SK-N-SH (cell line): ENCODE measurements at regions not wholly inside any gene's neighbourhood (a gene's known extent, or its start where the extent isn't known, plus 50 kb on each side); places are given as distances from the start of the nearest gene placed in this dataset.

ENCODE experiments used
- CHD2 ChIP-seq: fragments of 150-350 bp; IDR thresholded peaks from 2 replicates; pipeline ENCODE4 v1.6.1; 2018; ENCODE audit warnings: low read length; ENCODE audit not compliant: partially characterized antibody
- FOXM1 ChIP-seq: IDR thresholded peaks from 2 replicates; pipeline ENCODE4 v1.4.0; 2012; ENCODE audit warnings: low read depth, mild to moderate bottlenecking
- GABPA ChIP-seq: IDR thresholded peaks from 2 replicates; pipeline ENCODE4 v1.4.0; 2012; ENCODE audit warnings: low read depth, mild to moderate bottlenecking
- JUND ChIP-seq: IDR thresholded peaks from 2 replicates; pipeline ENCODE4 v1.4.0; 2012
- POLR2AphosphoS5 ChIP-seq: IDR thresholded peaks from 2 replicates; pipeline ENCODE4 v1.6.1; 2012; ENCODE audit warnings: low read depth, low read length
- RAD21 ChIP-seq: IDR thresholded peaks from 2 replicates; pipeline ENCODE4 v1.6.1; 2012; ENCODE audit warnings: mild to moderate bottlenecking, low read length
- SMC3 ChIP-seq: IDR thresholded peaks from 2 replicates; pipeline ENCODE4 v1.6.1; 2012; ENCODE audit warnings: low read depth, low read length, improper control_type of control experiment
- TCF12 ChIP-seq: IDR thresholded peaks from 2 replicates; pipeline ENCODE4 v1.4.0; 2012
- YY1 ChIP-seq: IDR thresholded peaks from 2 replicates; pipeline ENCODE4 v1.4.0; 2012; ENCODE audit warnings: low read depth, mild to moderate bottlenecking
- TF ChIP-seq, protein P1 (sequence below): IDR thresholded peaks from 2 replicates; pipeline ENCODE4 v1.4.0; 2012; ENCODE audit warnings: low read depth, borderline replicate concordance
- TF ChIP-seq, protein P2 (sequence below): fragments of 200-600 bp; sonication (generic); IDR thresholded peaks from 2 replicates; pipeline ENCODE4 v1.6.1; 2017; ENCODE audit warnings: antibody characterized with exemption, mild to moderate bottlenecking, moderate library complexity
- TF ChIP-seq, protein P3 (sequence below): IDR thresholded peaks from 2 replicates; pipeline ENCODE4 v1.4.0; 2012; ENCODE audit warnings: low read depth

DNA sequence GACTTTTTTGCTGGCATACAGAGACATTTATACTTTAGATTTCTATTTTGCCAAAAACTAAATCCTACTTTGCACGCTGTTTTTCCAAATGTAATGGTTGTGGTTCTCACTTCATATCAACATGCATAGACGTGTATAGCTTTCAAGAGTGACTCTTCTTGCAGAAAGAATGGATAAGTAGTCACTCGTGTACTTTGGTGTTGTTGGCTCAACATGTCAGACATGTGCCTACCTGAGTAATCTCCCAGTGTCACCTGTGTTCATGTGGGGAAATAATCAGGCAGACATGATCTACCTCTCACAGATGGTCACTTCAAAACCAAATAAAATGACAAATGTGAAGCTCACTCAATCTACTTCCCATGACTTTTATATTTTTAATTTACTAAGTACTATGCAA, 73.1 kb downstream of the GPR88 start:
- TF ChIP-seq, protein P1, sequence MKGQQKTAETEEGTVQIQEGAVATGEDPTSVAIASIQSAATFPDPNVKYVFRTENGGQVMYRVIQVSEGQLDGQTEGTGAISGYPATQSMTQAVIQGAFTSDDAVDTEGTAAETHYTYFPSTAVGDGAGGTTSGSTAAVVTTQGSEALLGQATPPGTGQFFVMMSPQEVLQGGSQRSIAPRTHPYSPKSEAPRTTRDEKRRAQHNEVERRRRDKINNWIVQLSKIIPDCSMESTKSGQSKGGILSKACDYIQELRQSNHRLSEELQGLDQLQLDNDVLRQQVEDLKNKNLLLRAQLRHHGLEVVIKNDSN = no peak
- no peak for TF ChIP-seq POLR2AphosphoS5
- TF ChIP-seq, protein P2, sequence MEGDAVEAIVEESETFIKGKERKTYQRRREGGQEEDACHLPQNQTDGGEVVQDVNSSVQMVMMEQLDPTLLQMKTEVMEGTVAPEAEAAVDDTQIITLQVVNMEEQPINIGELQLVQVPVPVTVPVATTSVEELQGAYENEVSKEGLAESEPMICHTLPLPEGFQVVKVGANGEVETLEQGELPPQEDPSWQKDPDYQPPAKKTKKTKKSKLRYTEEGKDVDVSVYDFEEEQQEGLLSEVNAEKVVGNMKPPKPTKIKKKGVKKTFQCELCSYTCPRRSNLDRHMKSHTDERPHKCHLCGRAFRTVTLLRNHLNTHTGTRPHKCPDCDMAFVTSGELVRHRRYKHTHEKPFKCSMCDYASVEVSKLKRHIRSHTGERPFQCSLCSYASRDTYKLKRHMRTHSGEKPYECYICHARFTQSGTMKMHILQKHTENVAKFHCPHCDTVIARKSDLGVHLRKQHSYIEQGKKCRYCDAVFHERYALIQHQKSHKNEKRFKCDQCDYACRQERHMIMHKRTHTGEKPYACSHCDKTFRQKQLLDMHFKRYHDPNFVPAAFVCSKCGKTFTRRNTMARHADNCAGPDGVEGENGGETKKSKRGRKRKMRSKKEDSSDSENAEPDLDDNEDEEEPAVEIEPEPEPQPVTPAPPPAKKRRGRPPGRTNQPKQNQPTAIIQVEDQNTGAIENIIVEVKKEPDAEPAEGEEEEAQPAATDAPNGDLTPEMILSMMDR = no peak
- TF ChIP-seq JUND = no peak
- TF ChIP-seq FOXM1 = no peak
- TF ChIP-seq, protein P3, sequence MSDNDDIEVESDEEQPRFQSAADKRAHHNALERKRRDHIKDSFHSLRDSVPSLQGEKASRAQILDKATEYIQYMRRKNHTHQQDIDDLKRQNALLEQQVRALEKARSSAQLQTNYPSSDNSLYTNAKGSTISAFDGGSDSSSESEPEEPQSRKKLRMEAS = no peak
- TF ChIP-seq CHD2 = no peak
- TF ChIP-seq RAD21 = no peak
- no peak for TF ChIP-seq YY1
- TF ChIP-seq SMC3 = no peak
- TF ChIP-seq TCF12 = no peak
- TF ChIP-seq GABPA = no peak
